Caco-2 (cell line): ENCODE measurements at regions not wholly inside any gene's neighbourhood (a gene's known extent, or its start where the extent isn't known, plus 50 kb on each side); places are given as distances from the start of the nearest gene placed in this dataset.

Experiments
- BruUV-seq: library from RNA; stranded (reverse); fragments of 400-500 nt; replicated peaks from 2 replicates; lab custom pipeline; 2021; lab: Mats Ljungman, UMichigan
- CTCF ChIA-PET: fragments of 300-600 bp; sonication (Branson Sonifier 250); formaldehyde crosslinking; loops from one replicate; lab custom pipeline; 2022; ENCODE audit warnings: antibody characterized with exemption; lab: Charles Lee
- POLR2A ChIA-PET: fragments of 300-600 bp; sonication (Branson Sonifier 250); formaldehyde crosslinking; loops from one replicate; lab custom pipeline; 2022; ENCODE audit warnings: antibody characterized with exemption; lab: Charles Lee
- DNase-seq, 2 experiments: peaks; one replicate each; pipeline versions ENCODE4 v3.0.0 to v3.0.0-alpha.2; 2020 to 2022
- H3K27me3 ChIP-seq: replicated peaks from 2 replicates; pipeline ENCODE4 v1.6.0; 2011; ENCODE audit warnings: low read length; ENCODE audit not compliant: control insufficient read depth, insufficient read depth
- H3K36me3 ChIP-seq: 2 replicates; pipeline ENCODE4 v1.5.1; 2011; ENCODE audit warnings: low read length; ENCODE audit not compliant: control insufficient read depth, insufficient read depth
- H3K4me1 ChIP-seq: fragments of 250-450 bp; sonication (Bioruptor Pico); 2 replicates; pipeline ENCODE4 v1.5.1; 2020; ENCODE audit warnings: mild to moderate bottlenecking
- H3K4me3 ChIP-seq: 2 replicates; pipeline ENCODE4 v1.5.1; 2011; ENCODE audit warnings: low read depth, mild to moderate bottlenecking, control low read depth, low read length
- H3K9me3 ChIP-seq: fragments of 250-450 bp; sonication (Bioruptor Pico); 2 replicates; pipeline ENCODE4 v1.5.1; 2020; ENCODE audit warnings: mild to moderate bottlenecking, moderate library complexity
- H3K27ac Mint-ChIP-seq: one replicate; pipeline ENCODE4 v1.8.0; 2022; ENCODE audit warnings: mixed read lengths; ENCODE audit not compliant: unreplicated experiment
- H3K27me3 Mint-ChIP-seq: one replicate; pipeline ENCODE4 v1.8.0; 2022; ENCODE audit warnings: mixed read lengths; ENCODE audit not compliant: insufficient read depth, unreplicated experiment
- H3K36me3 Mint-ChIP-seq: one replicate; pipeline ENCODE4 v1.8.0; 2022; ENCODE audit warnings: mild to moderate bottlenecking, mixed read lengths; ENCODE audit not compliant: insufficient read depth, unreplicated experiment
- H3K4me1 Mint-ChIP-seq: one replicate; pipeline ENCODE4 v1.8.0; 2022; ENCODE audit warnings: low read depth, mixed read lengths; ENCODE audit not compliant: unreplicated experiment
- H3K4me3 Mint-ChIP-seq: one replicate; pipeline ENCODE4 v1.8.0; 2022; ENCODE audit warnings: mild to moderate bottlenecking, moderate library complexity, mixed read lengths; ENCODE audit not compliant: unreplicated experiment
- H3K9me3 Mint-ChIP-seq: one replicate; pipeline ENCODE4 v1.8.0; 2022; ENCODE audit warnings: mixed read lengths; ENCODE audit not compliant: unreplicated experiment
- intact Hi-C: fragments of 100-400 bp; cut with micrococcal nuclease; formaldehyde crosslinking; loops from one replicate; pipeline ENCODE4 v1.10.0; 2022; ENCODE audit not compliant: unreplicated experiment
- TF ChIP-seq, protein P1 (sequence below), 2 experiments: fragments of 200-600 bp in 1 of 2; IDR thresholded peaks; 1 replicate in 1 of 2; 2 replicates in 1 of 2; pipeline versions ENCODE4 v1.5.1 to v1.8.0; 2011 to 2022; ENCODE audit warnings: antibody characterized with exemption in 1 of 2, control low read depth in 1 of 2, inconsistent platforms in 1 of 2, low read depth in 1 of 2, low read length in 1 of 2, mild to moderate bottlenecking in 1 of 2, moderate library complexity in 1 of 2; ENCODE audit not compliant: insufficient read depth in 1 of 2, severe bottlenecking in 1 of 2, unreplicated experiment in 1 of 2

DNA sequence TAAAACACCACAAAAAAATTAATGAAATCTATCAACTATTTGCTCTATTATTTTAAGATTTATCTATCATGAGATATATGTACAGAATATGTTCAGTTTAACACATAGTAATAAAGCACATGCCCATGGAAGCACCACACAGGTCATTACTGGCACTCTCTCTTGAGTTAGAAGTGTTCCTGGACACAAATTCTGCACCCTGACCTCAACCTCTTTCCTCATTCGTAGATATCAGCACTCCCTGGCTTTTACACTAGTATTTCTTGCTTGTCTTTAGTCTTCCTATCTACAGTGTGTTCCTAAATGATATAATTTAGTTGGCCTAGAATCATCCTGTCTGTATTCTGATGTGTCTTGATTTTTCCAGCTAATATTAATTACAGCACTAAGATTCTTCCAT, 321.0 kb upstream of the SOX5 start:
- H3K4me1 Mint-ChIP-seq, result no peaks in the 10 kb centered on the region
- Histone ChIP-seq H3K9me3 (no peaks in the 10 kb centered on the region), H3K36me3 (no peaks in the 10 kb centered on the region), H3K4me1 (no peaks in the 10 kb centered on the region), H3K27me3 (no peaks in the 10 kb centered on the region), H3K4me3 (no peak overlapping the region)
- no peaks in the 10 kb centered on the region for H3K36me3 Mint-ChIP-seq
- no peak overlapping the region for H3K27ac Mint-ChIP-seq
- no peaks in the 10 kb centered on the region for H3K9me3 Mint-ChIP-seq
- TF ChIP-seq, protein P1, sequence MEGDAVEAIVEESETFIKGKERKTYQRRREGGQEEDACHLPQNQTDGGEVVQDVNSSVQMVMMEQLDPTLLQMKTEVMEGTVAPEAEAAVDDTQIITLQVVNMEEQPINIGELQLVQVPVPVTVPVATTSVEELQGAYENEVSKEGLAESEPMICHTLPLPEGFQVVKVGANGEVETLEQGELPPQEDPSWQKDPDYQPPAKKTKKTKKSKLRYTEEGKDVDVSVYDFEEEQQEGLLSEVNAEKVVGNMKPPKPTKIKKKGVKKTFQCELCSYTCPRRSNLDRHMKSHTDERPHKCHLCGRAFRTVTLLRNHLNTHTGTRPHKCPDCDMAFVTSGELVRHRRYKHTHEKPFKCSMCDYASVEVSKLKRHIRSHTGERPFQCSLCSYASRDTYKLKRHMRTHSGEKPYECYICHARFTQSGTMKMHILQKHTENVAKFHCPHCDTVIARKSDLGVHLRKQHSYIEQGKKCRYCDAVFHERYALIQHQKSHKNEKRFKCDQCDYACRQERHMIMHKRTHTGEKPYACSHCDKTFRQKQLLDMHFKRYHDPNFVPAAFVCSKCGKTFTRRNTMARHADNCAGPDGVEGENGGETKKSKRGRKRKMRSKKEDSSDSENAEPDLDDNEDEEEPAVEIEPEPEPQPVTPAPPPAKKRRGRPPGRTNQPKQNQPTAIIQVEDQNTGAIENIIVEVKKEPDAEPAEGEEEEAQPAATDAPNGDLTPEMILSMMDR (IDR thresholded peaks at IDR 0.05; ENCODE audit: insufficient read depth in 1 of 2, low read depth in 1 of 2, low read length in 1 of 2, severe bottlenecking in 1 of 2, unreplicated experiment in 1 of 2), result no peak
- ChIA-PET POLR2A (no interaction called here), CTCF (no interaction called here)
- H3K4me3 Mint-ChIP-seq, result no peak overlapping the region
- no peak for DNase-seq
- BruUV-seq, result no TSS peak
- intact Hi-C loops, result loop anchor here (10.0 kb wide), 1 partner anchor 256 kb away; no protein-coding TSS in a partner anchor
- H3K27me3 Mint-ChIP-seq, result no peaks in the 10 kb centered on the region

DNA sequence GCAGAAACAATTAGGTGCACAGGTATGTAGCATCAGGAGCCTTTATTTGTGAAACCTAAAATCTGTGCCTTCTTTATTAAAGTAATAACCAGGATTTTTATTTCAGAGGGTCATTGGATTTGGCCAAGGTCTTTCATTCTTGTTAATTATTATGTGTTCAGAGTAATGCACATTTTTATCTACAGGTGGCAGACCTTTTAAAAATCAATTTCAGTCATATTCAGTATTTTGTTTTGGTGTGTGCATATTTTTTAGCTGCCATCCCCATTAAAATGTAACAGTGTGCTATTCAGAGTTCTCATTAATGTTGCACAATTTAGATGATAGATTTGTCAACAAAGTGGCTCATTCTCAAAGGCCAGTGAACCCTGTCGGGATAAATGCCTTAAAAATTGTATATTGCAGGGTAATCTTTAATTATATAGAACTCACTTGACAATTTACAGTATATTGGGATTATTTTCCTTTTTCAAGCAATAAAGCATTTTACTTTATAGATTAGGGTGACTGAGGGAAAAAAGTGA, 319.3 kb upstream of the SOX5 start:
- Histone ChIP-seq H3K36me3 (no peaks in the 10 kb centered on the region), H3K27me3 (no peaks in the 10 kb centered on the region), H3K4me1 (0 out of 2 replicates have a peak, but pooled peaks cover 5% of the 10 kb centered on the region), H3K4me3 (no peak overlapping the region), H3K9me3 (no peaks in the 10 kb centered on the region)
- Mint-ChIP-seq H3K27ac (no peak overlapping the region), H3K36me3 (no peaks in the 10 kb centered on the region), H3K4me1 (no peaks in the 10 kb centered on the region), H3K4me3 (no peak overlapping the region), H3K9me3 (no peaks in the 10 kb centered on the region), H3K27me3 (no peaks in the 10 kb centered on the region)
- ChIA-PET POLR2A (no interaction called here), CTCF (no interaction called here)
- intact Hi-C loops, result loop anchor here (1.0 to 5.0 kb wide), 2 partner anchors 84 to 511 kb away; no protein-coding TSS in a partner anchor
- DNase-seq, result no peak
- TF ChIP-seq, protein P1 (IDR thresholded peaks at IDR 0.05; ENCODE audit: insufficient read depth in 1 of 2, low read depth in 1 of 2, low read length in 1 of 2, severe bottlenecking in 1 of 2, unreplicated experiment in 1 of 2), result peak; percentile 1 to 53
- no TSS peak for BruUV-seq

GRCh38 chr12:24266982-24267381, 317.5 kb upstream of the SOX5 start:
- no peaks in the 10 kb centered on the region for H3K9me3 ChIP-seq
- H3K4me1 Mint-ChIP-seq, result no peaks in the 10 kb centered on the region
- DNase-seq, result no peak
- intact Hi-C loops, result loop anchor here (5.0 kb wide), 1 partner anchor 85 kb away; no protein-coding TSS in a partner anchor
- ChIA-PET POLR2A (no interaction called here), CTCF (no interaction called here)
- TF ChIP-seq, protein P1 (IDR thresholded peaks at IDR 0.05; ENCODE audit: insufficient read depth in 1 of 2, low read depth in 1 of 2, low read length in 1 of 2, severe bottlenecking in 1 of 2, unreplicated experiment in 1 of 2), result no peak
- 0 out of 2 replicates have a peak, but pooled peaks cover 5% of the 10 kb centered on the region for H3K4me1 ChIP-seq
- H3K36me3 ChIP-seq, result no peaks in the 10 kb centered on the region
- H3K9me3 Mint-ChIP-seq, result no peaks in the 10 kb centered on the region
- H3K27me3 ChIP-seq, result no peaks in the 10 kb centered on the region
- no peaks in the 10 kb centered on the region for H3K27me3 Mint-ChIP-seq
- H3K4me3 ChIP-seq, result no peak overlapping the region
- H3K4me3 Mint-ChIP-seq, result no peak overlapping the region
- H3K27ac Mint-ChIP-seq, result no peak overlapping the region
- no peaks in the 10 kb centered on the region for H3K36me3 Mint-ChIP-seq
- no TSS peak for BruUV-seq
